ENCODE measurements at regions not wholly inside any gene's neighbourhood (a gene's known extent, or its start where the extent isn't known, plus 50 kb on each side); places are given as distances from the start of the nearest gene placed in this dataset.

DNA sequence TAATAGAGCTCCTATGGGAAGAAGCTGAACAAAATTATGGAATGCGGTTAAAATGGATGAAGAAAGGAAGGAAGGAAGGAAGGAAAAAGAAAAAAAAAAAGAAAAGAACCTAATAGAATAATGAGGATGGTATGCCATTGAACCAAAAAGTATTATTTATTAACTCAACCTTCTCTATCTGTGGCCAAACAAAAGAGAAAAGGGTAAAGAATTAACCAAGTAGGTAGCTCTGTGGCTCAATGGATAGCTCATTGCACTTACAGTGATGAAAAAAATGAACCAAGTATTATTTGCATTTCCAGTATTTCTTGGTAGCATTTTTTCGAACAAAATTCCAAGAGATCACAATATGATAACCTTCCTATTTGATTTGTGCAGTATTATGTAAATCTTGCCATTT is 56.9 kb upstream of the SLC39A8 start:
- TF ChIP-seq POLR2AphosphoS5 (IDR thresholded peaks at IDR 0.05; ENCODE audit: insufficient read depth in 1 of 2, low read depth in 1 of 2) (no peak), POLR2A (IDR thresholded peaks at IDR 0.05) (no peak)
- TF ChIP-seq, protein P1, sequence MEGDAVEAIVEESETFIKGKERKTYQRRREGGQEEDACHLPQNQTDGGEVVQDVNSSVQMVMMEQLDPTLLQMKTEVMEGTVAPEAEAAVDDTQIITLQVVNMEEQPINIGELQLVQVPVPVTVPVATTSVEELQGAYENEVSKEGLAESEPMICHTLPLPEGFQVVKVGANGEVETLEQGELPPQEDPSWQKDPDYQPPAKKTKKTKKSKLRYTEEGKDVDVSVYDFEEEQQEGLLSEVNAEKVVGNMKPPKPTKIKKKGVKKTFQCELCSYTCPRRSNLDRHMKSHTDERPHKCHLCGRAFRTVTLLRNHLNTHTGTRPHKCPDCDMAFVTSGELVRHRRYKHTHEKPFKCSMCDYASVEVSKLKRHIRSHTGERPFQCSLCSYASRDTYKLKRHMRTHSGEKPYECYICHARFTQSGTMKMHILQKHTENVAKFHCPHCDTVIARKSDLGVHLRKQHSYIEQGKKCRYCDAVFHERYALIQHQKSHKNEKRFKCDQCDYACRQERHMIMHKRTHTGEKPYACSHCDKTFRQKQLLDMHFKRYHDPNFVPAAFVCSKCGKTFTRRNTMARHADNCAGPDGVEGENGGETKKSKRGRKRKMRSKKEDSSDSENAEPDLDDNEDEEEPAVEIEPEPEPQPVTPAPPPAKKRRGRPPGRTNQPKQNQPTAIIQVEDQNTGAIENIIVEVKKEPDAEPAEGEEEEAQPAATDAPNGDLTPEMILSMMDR (IDR thresholded peaks at IDR 0.05) = no peak
